ENCODE measurements at regions not wholly inside any gene's neighbourhood (a gene's known extent, or its start where the extent isn't known, plus 50 kb on each side); places are given as distances from the start of the nearest gene placed in this dataset.

DNA sequence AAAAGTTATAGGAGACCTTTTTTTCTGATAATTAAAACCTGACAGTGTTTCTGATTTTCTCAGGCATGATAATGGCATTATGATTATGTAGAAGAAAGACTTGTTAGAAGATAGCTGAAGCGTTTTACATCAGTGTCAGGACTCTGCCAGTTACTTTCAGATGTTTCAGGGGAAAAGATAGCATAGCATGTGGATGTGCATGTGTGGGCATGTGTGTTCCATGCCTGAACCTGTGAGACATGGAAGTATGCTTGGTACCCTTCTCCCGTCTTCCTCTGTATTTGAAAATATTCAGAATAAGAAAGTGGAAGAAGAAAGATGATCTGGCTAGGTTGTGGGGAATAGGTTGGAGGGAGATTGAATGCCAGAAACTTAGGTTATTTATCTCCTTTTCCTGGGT lies 113.1 kb upstream of the PCAT7 start:
- H3K4me3 ChIP-seq (ENCODE audit: low read length in 3 of 3): no peak overlapping the region
- FAIRE-seq: no peak
- intact Hi-C loops (cut with DNase I): no loop called here
- no peak for DNase-seq
- peaks cover 0 to 5% (median 0%) of the 10 kb centered on the region in 3 donors for H3K36me3 ChIP-seq (ENCODE audit: control insufficient read depth in 2 of 3, insufficient read depth in 3 of 3, low read length in 3 of 3)
- no peak overlapping the region for H3K27ac ChIP-seq (ENCODE audit: low read depth in 2 of 2, low read length in 2 of 2)
- no peak overlapping the region for H3K9ac ChIP-seq (ENCODE audit: low read length in 3 of 3)
- H3K27me3 ChIP-seq (ENCODE audit: control insufficient read depth, insufficient read depth, low read length): no peaks in the 10 kb centered on the region
- no peaks in the 10 kb centered on the region for H3K4me1 ChIP-seq (ENCODE audit: control insufficient read depth in 2 of 3, insufficient read depth in 2 of 3, low read depth in 1 of 3, low read length in 3 of 3)
- no peaks in the 10 kb centered on the region for H3K9me3 ChIP-seq (ENCODE audit: control insufficient read depth in 2 of 3, insufficient read depth in 1 of 3, low read length in 3 of 3)
- TF ChIP-seq, protein P1, sequence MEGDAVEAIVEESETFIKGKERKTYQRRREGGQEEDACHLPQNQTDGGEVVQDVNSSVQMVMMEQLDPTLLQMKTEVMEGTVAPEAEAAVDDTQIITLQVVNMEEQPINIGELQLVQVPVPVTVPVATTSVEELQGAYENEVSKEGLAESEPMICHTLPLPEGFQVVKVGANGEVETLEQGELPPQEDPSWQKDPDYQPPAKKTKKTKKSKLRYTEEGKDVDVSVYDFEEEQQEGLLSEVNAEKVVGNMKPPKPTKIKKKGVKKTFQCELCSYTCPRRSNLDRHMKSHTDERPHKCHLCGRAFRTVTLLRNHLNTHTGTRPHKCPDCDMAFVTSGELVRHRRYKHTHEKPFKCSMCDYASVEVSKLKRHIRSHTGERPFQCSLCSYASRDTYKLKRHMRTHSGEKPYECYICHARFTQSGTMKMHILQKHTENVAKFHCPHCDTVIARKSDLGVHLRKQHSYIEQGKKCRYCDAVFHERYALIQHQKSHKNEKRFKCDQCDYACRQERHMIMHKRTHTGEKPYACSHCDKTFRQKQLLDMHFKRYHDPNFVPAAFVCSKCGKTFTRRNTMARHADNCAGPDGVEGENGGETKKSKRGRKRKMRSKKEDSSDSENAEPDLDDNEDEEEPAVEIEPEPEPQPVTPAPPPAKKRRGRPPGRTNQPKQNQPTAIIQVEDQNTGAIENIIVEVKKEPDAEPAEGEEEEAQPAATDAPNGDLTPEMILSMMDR (IDR thresholded peaks at IDR 0.05; ENCODE audit: borderline replicate concordance, extremely low read depth, insufficient read depth): no peak

GRCh38 chr9:94443032-94443722 lies 111.7 kb upstream of the PCAT7 start:
- Histone ChIP-seq H3K27me3 (ENCODE audit: control insufficient read depth, insufficient read depth, low read length) (no peaks in the 10 kb centered on the region), H3K9ac (ENCODE audit: low read length in 3 of 3) (no peak overlapping the region), H3K27ac (ENCODE audit: low read depth in 2 of 2, low read length in 2 of 2) (no peak overlapping the region), H3K4me3 (ENCODE audit: low read length in 3 of 3) (no peak overlapping the region), H3K36me3 (ENCODE audit: control insufficient read depth in 2 of 3, insufficient read depth in 3 of 3, low read length in 3 of 3) (peaks cover 0 to 7% (median 0%) of the 10 kb centered on the region in 3 donors), H3K4me1 (ENCODE audit: control insufficient read depth in 2 of 3, insufficient read depth in 2 of 3, low read depth in 1 of 3, low read length in 3 of 3) (no peaks in the 10 kb centered on the region), H3K9me3 (ENCODE audit: control insufficient read depth in 2 of 3, insufficient read depth in 1 of 3, low read length in 3 of 3) (no peaks in the 10 kb centered on the region)
- DNase-seq (peak in 2 of 5 donors; percentile 14 to 29), FAIRE-seq (no peak)
- TF ChIP-seq, protein P1 (IDR thresholded peaks at IDR 0.05; ENCODE audit: borderline replicate concordance, extremely low read depth, insufficient read depth): no peak
- intact Hi-C loops (cut with DNase I): no loop called here

DNA sequence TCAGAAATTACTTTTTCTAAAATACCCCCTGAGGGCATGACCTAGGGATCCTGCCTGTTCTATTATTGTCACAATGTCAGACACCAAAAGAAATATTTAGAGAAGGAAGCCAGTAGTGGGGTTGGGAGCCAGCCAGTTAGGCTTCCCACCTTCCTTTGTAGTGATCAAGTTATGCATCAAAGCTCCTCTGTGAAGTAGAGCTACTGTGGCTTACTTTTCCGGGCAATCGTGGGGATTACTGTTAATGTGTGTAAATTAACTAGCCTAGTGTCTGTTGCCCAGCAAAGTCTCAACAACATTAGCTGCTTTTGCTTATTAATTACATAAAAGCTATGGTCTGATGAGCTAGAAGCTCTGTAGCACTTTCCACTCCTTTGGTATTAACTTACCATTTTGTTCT lies 109.0 kb upstream of the PCAT7 start:
- FAIRE-seq (no peak), DNase-seq (no peak)
- intact Hi-C loops (cut with DNase I): no loop called here
- Histone ChIP-seq H3K27me3 (ENCODE audit: control insufficient read depth, insufficient read depth, low read length) (no peaks in the 10 kb centered on the region), H3K4me3 (ENCODE audit: low read length in 3 of 3) (no peak overlapping the region), H3K27ac (ENCODE audit: low read depth in 2 of 2, low read length in 2 of 2) (no peak overlapping the region), H3K9ac (ENCODE audit: low read length in 3 of 3) (no peak overlapping the region), H3K9me3 (ENCODE audit: control insufficient read depth in 2 of 3, insufficient read depth in 1 of 3, low read length in 3 of 3) (no peaks in the 10 kb centered on the region), H3K36me3 (ENCODE audit: control insufficient read depth in 2 of 3, insufficient read depth in 3 of 3, low read length in 3 of 3) (peaks cover 0 to 7% (median 2%) of the 10 kb centered on the region in 3 donors), H3K4me1 (ENCODE audit: control insufficient read depth in 2 of 3, insufficient read depth in 2 of 3, low read depth in 1 of 3, low read length in 3 of 3) (no peaks in the 10 kb centered on the region)
- TF ChIP-seq, protein P1 (IDR thresholded peaks at IDR 0.05; ENCODE audit: borderline replicate concordance, extremely low read depth, insufficient read depth): no peak

GRCh38 chr9:94449486-94449885 lies 105.4 kb upstream of the PCAT7 start:
- no peaks in the 10 kb centered on the region for H3K9me3 ChIP-seq (ENCODE audit: control insufficient read depth in 2 of 3, insufficient read depth in 1 of 3, low read length in 3 of 3)
- TF ChIP-seq, protein P1 (IDR thresholded peaks at IDR 0.05; ENCODE audit: borderline replicate concordance, extremely low read depth, insufficient read depth): no peak
- H3K9ac ChIP-seq (ENCODE audit: low read length in 3 of 3): no peak overlapping the region
- intact Hi-C loops (cut with DNase I): no loop called here
- no peaks in the 10 kb centered on the region for H3K27me3 ChIP-seq (ENCODE audit: control insufficient read depth, insufficient read depth, low read length)
- FAIRE-seq (no peak), DNase-seq (no peak)
- H3K27ac ChIP-seq (ENCODE audit: low read depth in 2 of 2, low read length in 2 of 2): no peak overlapping the region
- no peaks in the 10 kb centered on the region for H3K4me1 ChIP-seq (ENCODE audit: control insufficient read depth in 2 of 3, insufficient read depth in 2 of 3, low read depth in 1 of 3, low read length in 3 of 3)
- H3K36me3 ChIP-seq (ENCODE audit: control insufficient read depth in 2 of 3, insufficient read depth in 3 of 3, low read length in 3 of 3): peaks cover 2 to 7% (median 4%) of the 10 kb centered on the region in 3 donors
- no peak overlapping the region for H3K4me3 ChIP-seq (ENCODE audit: low read length in 3 of 3)
